Thyroid gland (tissue), 4 donors: ENCODE measurements at regions not wholly inside any gene's neighbourhood (a gene's known extent, or its start where the extent isn't known, plus 50 kb on each side); places are given as distances from the start of the nearest gene placed in this dataset.

Experiments
- CTCF ChIP-seq, 6 experiments: fragments of 200-600 bp in 3 of 6; fragments of 450-650 bp in 3 of 6; sonication (generic) in 3 of 6; IDR thresholded peaks; one replicate each; pipeline ENCODE4 v1.5.1; 2016 to 2019; ENCODE audit warnings: antibody characterized with exemption in 6 of 6, mild to moderate bottlenecking in 2 of 6, inconsistent platforms in 1 of 6, moderate library complexity in 1 of 6
- POLR2A ChIP-seq, 2 donors: fragments of 450-650 bp; IDR thresholded peaks; one replicate each; pipeline ENCODE4 v1.6.1; 2017; ENCODE audit warnings: antibody characterized with exemption in 2 of 2, mild to moderate bottlenecking in 2 of 2, moderate library complexity in 1 of 2

GRCh38 chr3:76815561-76815960 lies 224.3 kb upstream of the ROBO2 start:
- no peak for TF ChIP-seq CTCF (IDR thresholded peaks at IDR 0.05)
- TF ChIP-seq POLR2A (IDR thresholded peaks at IDR 0.05): no peak
